ENCODE measurements at regions not wholly inside any gene's neighbourhood (a gene's known extent, or its start where the extent isn't known, plus 50 kb on each side); places are given as distances from the start of the nearest gene placed in this dataset.

DNA sequence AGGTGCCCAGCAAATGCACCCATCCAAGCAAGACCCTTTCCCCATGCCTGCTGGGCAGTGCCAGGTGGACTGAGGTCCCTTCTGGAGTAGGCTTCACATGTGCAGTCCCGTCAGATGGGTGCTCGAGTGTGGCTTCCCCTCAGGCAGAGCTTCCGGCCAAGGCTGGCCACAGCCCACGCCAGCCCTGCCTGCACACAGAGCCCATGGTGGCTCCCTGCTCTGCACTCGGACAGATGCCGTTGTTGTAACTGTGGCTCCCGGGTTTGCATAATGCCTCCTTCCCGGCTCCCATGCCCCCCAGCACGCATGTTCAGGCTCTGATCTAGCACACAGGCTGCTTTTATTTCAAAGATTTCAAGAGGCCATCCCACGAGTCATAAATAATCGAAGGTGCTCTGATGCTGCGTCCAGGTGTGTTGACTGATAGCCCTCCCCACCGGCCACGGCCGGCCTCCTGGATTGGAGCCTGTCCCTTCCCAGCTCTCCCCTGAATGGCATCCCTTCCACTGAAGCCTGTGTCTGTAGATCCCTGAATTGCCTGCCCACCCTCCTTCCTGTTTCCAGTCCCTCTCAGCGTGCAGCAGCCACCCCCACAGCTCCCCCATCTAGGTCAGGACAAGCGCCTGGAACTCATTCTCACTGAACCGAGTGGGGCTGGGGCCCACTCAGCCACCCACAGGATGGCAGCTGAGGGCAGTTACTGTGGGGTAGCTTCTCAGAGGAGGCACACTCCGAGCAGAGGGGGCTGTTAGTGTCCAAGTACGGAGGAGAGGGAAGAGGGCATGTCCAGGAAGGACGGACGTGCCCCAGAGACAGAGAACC lies 100.0 kb upstream of the LINGO1 start:
- in situ Hi-C loops (cut with HindIII; ENCODE audit: low pct_unique_long_range_greater_than_20kb, low sequenced_read_pairs), result no loop called here
- no peak for DNase-seq (ENCODE audit: low read depth, low spot score)

GRCh38 chr15:77731945-77732344 lies 99.2 kb upstream of the LINGO1 start:
- in situ Hi-C loops (cut with HindIII; ENCODE audit: low pct_unique_long_range_greater_than_20kb, low sequenced_read_pairs), result no loop called here
- DNase-seq (ENCODE audit: low read depth, low spot score), result no peak

- in situ Hi-C loops (cut with HindIII; ENCODE audit: low pct_unique_long_range_greater_than_20kb, low sequenced_read_pairs), result no loop called here
- DNase-seq (ENCODE audit: low read depth, low spot score), result no peak
Observed at GRCh38 chr15:77731067-77731466, 98.4 kb upstream of the LINGO1 start.

GRCh38 chr15:77727635-77728304 lies 95.1 kb upstream of the LINGO1 start:
- in situ Hi-C loops (cut with HindIII; ENCODE audit: low pct_unique_long_range_greater_than_20kb, low sequenced_read_pairs), result no loop called here
- DNase-seq (ENCODE audit: low read depth, low spot score), result no peak

DNA sequence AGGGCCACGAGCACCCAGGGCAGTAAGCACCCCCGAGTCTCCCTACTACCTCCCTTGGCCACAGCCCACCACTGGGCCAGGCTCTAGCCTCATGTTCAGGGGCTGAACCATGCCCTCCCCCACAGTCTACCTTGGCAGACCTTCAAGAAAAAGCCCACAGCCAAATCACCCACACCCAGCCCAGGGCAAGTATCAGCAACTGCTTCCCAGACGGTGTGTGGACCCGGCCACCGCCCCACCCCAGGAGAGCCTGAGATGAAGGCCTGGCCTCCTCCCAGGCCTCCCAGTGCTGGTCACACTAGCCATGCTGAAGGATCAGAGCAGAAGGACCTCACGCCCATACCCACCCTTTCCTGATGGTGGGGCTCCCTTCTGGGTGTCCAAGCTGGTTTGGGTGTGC lies 92.0 kb upstream of the LINGO1 start:
- in situ Hi-C loops (cut with HindIII; ENCODE audit: low pct_unique_long_range_greater_than_20kb, low sequenced_read_pairs), result no loop called here
- no peak for DNase-seq (ENCODE audit: low read depth, low spot score)

DNA sequence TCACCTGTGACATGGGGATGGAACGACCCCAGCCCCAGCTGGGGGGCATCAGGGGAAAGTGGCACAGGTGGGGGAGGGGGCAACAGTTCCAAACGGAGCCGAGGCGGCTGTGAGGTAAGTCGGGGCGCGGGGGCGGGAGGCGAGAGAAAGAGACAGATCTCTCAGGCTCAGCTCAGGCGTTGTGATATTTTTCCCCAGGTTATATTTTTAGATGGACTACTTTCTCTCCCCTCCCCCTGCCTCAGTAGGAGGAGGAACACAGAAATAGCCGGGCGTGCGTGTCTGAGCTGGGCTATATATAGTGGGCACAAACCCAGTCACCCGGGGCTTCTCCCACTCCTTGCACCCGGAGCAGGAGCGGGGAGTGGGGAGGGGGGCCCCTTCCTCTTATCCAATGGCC lies 91.0 kb upstream of the LINGO1 start:
- in situ Hi-C loops (cut with HindIII; ENCODE audit: low pct_unique_long_range_greater_than_20kb, low sequenced_read_pairs), result no loop called here
- no peak for DNase-seq (ENCODE audit: low read depth, low spot score)

DNA sequence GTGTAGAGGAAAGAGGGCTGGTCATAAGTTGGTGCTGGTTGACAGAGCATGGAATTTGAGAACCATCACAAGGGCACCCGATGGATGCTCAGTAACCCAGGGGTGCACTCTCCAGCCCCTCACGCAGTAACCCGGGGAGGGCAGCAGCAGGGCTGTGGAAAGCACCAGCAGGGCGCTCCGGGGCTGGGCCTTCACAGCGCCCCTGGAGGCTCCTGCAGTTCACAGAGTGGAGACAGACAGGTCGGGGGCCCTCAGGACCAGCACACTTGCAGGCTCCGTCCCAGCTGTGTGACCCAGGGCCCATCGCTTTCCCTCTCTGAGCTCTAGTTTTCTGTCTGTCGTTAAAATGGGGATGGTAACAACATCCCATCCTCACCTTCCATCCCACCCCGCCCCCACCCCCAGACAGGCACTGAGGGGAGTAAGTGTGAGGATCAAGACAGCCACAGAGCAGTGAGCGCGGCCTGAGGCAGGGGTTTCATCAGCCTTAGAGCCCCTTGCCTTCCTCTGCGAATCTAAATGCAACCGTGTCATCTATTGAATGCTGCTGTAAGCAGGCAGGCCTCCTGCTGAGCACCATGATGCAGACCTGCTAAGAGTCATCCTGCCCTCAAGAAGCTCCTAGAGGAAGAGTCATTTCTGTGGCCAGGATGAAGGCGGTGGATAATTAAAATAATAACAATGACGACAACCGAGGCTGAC lies 90.2 kb upstream of the LINGO1 start:
- in situ Hi-C loops (cut with HindIII; ENCODE audit: low pct_unique_long_range_greater_than_20kb, low sequenced_read_pairs), result no loop called here
- no peak for DNase-seq (ENCODE audit: low read depth, low spot score)

GRCh38 chr15:77721963-77722362 lies 89.3 kb upstream of the LINGO1 start:
- no peak for DNase-seq (ENCODE audit: low read depth, low spot score)
- in situ Hi-C loops (cut with HindIII; ENCODE audit: low pct_unique_long_range_greater_than_20kb, low sequenced_read_pairs), result no loop called here

GRCh38 chr15:77720655-77721054 lies 87.9 kb upstream of the LINGO1 start:
- DNase-seq (ENCODE audit: low read depth, low spot score), result no peak
- in situ Hi-C loops (cut with HindIII; ENCODE audit: low pct_unique_long_range_greater_than_20kb, low sequenced_read_pairs), result no loop called here

GRCh38 chr15:77720173-77720572 lies 87.5 kb upstream of the LINGO1 start:
- in situ Hi-C loops (cut with HindIII; ENCODE audit: low pct_unique_long_range_greater_than_20kb, low sequenced_read_pairs), result no loop called here

DNA sequence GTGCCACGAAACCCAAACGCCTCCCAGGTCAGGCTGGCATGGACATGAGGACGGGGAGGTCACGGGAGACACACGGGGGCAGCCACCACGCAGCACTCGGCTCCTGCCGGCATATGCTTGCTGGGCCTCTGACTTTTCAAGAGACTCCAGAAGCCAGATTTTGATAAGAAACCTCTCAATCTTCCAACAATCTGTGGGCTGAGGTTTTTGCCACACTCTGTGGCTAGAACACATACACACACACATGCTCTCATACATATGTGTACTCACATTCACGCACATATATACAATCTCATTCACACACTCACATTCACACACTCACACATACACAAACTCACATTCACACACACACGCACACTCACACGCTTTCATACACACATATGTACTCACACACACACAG lies 86.7 kb upstream of the LINGO1 start:
- in situ Hi-C loops (cut with HindIII; ENCODE audit: low pct_unique_long_range_greater_than_20kb, low sequenced_read_pairs), result no loop called here
- no peak for DNase-seq (ENCODE audit: low read depth, low spot score)

More at GRCh38 chr15:77720173-77720572, 87.5 kb upstream of the LINGO1 start:
- DNase-seq (ENCODE audit: low read depth, low spot score), result no peak

- no peak for DNase-seq (ENCODE audit: low read depth, low spot score)
- in situ Hi-C loops (cut with HindIII; ENCODE audit: low pct_unique_long_range_greater_than_20kb, low sequenced_read_pairs), result no loop called here
Observed at GRCh38 chr15:77717333-77717990, 84.8 kb upstream of the LINGO1 start.

DNA sequence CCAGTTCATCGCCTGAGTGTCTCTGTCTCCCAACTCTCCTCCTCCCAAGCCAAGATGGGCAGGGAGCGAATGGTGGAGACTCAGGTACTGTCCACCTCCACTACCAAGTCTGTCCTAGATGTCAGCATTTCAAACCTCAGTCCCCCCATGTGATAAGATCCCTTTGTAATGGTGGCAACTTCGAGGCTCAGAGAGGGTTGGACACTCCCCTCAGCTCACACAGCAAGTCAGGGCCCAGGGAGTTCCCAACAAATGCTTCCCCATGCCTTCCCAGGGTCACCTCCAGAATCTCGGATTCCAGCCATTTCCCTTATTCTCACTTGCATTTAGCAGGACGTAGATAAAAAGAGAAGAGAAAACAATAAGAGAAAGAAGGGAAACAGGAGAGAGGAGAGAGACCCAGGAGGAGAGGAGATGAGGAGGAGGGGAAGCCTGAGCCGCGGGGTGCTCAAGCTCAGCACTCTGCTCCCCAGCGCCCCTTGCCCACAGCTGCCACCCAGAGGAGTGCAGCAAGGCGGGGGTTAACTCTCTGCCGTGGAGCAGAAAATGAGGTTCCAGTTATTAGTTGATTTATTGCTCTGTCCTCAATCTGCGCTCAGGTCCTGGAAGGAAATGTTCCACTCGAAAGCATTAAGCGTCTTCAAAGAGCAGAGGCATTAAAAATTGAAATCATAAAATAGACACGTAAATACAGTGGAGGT lies 84.1 kb upstream of the LINGO1 start:
- no peak for DNase-seq (ENCODE audit: low read depth, low spot score)
- in situ Hi-C loops (cut with HindIII; ENCODE audit: low pct_unique_long_range_greater_than_20kb, low sequenced_read_pairs), result no loop called here

DNA sequence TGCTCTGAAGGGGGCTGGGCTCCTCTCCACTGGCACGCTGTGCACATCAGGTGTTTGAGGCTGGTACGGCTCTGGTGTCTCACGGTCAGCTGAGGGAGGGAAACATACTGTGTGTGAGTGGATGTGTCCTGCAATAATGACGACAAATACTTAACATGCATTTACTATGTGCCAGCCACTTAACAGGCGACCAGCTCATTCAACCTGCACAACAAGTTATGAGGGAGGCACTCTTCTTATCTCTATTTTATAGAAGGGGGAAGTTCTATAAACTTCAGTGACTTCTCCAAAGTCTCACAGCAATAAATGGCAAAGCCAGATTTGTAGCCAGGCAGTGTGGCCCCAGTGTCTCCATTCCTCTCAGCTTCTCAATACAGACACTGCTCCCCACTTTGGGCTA lies 83.1 kb upstream of the LINGO1 start:
- DNase-seq (ENCODE audit: low read depth, low spot score), result no peak
- in situ Hi-C loops (cut with HindIII; ENCODE audit: low pct_unique_long_range_greater_than_20kb, low sequenced_read_pairs), result no loop called here

- DNase-seq (ENCODE audit: low read depth, low spot score), result no peak
- in situ Hi-C loops (cut with HindIII; ENCODE audit: low pct_unique_long_range_greater_than_20kb, low sequenced_read_pairs), result no loop called here
Observed at GRCh38 chr15:77715051-77715450, 82.3 kb upstream of the LINGO1 start.

DNA sequence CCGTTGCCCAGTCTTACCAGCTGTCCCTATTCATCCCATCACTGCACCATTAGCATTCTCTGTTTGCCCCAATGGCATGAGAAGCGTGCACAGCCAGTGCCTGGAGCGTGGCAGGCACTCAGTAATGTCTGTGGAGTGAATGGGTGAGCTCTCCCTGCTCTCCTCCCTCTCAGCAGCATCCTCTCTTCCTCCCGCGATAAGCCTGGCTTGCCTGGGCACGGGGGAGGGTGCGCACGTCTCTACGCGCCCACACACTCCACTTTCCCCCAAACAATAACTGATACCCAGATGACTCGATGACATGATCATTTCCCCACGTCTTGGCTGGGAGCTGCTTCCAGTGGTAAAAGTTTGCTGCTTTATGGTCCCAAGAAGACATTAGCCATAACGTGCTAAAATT lies 81.8 kb upstream of the LINGO1 start:
- in situ Hi-C loops (cut with HindIII; ENCODE audit: low pct_unique_long_range_greater_than_20kb, low sequenced_read_pairs), result no loop called here
- no peak for DNase-seq (ENCODE audit: low read depth, low spot score)

- DNase-seq (ENCODE audit: low read depth, low spot score), result no peak
- in situ Hi-C loops (cut with HindIII; ENCODE audit: low pct_unique_long_range_greater_than_20kb, low sequenced_read_pairs), result no loop called here
Observed at GRCh38 chr15:77714023-77714422, 81.3 kb upstream of the LINGO1 start.

GRCh38 chr15:77713281-77713680 lies 80.6 kb upstream of the LINGO1 start:
- in situ Hi-C loops (cut with HindIII; ENCODE audit: low pct_unique_long_range_greater_than_20kb, low sequenced_read_pairs), result no loop called here
- no peak for DNase-seq (ENCODE audit: low read depth, low spot score)

All from SK-MEL-5 (cell line).